ENCODE measurements at regions not wholly inside any gene's neighbourhood (a gene's known extent, or its start where the extent isn't known, plus 50 kb on each side); places are given as distances from the start of the nearest gene placed in this dataset.
A peak's percentile ranks its signal among the peaks of the same experiment; 100 is the strongest.
"Not testable (repeated sequence)": the region's sequence is repeated elsewhere in the genome, so short reads cannot be mapped to it uniquely, and the experiment has no call there.

DNA sequence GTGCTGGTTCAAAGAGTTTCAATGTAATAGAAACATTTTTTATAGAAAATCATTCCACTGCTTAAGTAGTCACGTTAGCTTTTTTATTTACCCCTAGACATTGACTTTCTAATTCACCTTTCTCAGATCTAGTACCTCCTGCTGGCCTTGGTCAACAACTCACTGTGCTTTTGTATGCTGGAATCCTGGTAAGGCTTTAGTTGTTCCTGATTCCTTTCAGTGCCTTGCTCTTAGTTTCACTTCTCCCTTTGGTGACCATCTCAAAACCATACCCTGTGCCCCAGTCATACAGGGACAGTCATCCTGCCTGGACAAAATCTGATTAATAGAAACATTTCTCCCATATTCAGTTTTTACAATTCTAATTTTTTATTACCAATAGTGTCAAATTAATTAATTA is 130.2 kb downstream of the GPR37 start:
- DNase-seq: no peak

DNA sequence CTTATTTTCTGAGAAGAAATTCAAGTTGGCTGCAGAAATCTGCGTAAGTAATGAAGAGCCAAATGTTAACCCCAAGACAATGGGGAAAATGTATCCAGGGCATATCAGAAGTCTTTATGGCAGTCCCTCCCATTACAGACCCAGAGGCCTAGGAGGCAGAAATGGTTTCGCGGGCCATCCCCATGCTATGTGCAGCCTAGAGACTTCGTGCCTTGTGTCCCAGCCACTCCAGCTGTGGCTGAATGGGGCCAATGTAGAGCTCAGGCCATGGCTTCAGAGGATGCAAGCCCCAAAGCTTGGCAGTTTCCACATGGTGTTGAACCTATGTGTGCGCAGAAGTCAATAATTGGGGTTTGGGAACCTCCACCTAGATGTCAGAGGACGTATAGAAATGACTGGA is 131.9 kb downstream of the GPR37 start:
- no peak for DNase-seq

DNA sequence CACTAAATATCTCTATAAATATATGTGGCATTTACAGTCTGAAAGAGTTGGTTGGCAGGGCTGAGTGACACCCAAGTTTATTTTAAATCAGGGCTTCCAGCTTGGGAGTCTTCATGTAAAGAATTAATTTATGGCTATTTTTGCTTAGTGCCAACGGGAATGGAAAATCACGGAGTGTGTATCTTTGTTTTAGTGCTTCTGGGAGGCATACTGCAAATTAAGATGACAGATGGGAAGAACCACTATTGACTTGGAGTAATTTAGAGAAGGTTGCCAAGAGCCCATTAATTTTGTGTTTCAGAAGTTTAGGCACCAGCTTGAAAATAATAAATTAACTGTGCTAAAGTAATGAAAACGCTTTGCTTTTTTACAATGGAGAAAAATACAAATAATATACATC is 135.2 kb downstream of the GPR37 start:
- DNase-seq: peak in 1 of 14 donors; percentile 13

DNA sequence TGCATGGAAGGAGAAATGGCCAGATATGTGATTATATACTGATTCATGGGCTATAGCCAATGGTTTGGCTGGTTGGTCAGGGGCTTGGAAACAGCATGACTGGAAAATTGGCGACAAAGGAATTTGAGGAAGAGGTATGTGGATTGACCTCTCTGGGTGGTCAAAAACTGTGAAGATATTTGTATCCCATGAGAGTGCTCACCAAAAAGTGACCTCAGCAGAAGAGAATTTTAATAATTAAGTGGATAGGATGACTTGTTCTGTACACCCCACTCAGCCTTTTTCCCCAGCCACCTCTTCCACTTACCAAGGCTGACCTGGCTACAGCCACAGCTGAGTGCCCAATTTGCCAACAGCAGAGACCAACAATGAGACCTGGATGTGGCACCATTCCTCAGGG is 146.7 kb downstream of the GPR37 start:
- no peak for DNase-seq

DNA sequence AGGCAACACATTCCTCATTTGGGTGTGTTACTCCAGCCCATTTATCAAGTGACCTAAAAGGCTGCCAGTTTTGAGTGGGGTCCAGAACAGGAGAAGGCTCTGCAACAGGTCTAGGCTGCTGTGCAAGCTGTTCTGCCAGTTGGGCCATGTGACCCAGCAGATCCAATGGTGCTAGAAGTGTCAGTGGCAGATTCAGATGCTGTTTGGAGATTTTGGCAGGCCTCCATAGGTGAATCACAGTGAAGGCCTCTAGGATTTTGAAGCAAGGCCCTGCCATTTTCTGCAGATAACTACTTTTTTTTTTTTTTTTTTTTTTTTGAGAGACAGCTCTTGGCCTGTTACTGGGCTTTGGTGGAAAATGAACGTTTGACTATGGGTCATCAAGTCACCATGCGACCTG is 147.5 kb downstream of the GPR37 start:
- DNase-seq: not testable (repeated sequence)

DNA sequence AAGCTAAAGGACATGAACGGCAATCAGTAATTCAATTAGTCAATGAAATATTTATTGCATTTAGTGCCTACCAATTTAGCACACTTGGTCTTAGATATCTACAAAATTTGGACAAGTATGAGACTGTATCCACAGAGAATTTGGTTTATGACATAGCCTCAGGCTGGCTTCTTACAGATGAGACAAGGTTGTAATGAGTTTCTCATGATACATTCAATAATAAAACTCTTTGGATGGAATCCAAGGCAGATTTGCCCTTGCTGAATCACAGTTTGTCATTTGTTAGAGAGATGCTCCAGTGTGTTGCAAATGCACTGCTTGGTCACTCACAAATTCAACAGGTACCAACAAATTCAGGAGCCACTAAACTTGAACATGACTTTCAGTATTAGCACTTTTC is 162.5 kb downstream of the GPR37 start:
- no peak for DNase-seq

DNA sequence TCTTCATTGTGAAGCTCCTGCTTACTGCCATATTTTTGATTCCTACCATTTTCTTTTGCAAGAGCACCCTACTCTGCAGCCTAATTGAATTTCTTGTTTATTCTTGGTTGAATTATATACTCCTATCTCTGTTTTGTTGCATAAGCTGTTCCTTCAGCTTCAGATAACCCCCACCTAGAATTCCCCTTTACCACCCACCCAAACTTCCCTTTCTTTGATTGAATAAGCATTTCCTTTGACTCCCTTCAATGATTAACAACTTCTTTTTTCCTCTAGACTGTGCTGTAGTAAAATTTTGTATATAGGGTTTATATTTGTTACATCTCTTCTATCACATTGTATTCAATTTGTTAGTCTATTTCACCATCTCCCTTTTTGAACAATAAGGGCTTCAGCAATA is 168.1 kb downstream of the GPR37 start:
- DNase-seq: no peak

DNA sequence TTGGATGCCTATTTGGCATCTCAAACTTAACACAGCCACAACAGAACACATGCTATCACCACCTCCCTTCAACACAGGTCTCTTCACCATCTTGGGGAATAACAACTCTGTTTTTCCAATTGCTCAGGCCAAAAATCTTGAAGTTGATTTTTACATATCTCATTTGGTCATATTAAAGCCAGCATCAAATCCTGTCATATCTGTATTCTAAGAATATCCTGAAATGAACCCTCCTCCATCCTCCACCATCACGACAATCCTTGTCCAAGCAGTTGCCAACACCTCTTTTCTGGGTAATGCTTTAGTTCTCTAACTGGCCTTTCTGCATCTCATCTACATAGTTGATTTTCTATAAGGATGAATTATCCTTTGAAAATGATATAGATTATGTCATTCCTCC is 168.7 kb downstream of the GPR37 start:
- DNase-seq: no peak

DNA sequence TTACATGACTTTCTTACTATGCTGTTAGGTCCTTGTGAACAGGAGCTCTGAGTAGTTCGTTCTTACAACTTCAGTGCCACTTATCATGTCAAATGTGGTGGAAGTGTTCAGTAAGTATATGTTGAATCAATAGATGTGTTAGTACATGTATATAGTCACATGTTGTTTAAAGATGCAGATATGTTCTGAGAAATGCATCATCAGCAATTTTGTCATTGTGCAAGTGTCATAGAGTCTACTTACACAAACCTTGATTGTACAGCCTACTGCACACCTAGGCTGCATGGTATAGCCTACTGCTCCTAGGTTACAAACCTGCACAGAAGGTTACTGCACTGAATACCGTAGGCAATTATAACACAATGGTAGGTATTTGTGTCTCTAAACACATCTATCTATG is 174.8 kb downstream of the GPR37 start:
- no peak for DNase-seq

DNA sequence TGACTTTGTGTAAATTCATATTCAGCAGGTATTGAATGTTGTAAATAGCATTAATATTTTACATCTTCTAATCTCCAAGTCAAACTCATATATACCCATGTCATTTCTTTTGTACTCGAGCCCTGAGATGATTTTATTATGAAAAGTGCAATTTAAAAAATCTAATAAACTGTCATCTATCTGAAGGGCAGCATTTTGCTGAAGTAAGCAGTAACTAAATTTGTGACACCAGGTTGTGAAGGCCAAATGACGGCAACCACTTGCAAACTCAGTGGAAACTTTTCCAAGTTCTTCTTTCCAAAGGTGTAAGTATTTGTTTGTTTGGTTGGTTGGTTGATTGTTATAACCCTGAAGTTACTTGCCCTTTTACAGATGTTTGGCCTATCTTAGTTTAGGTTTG is 188.3 kb downstream of the GPR37 start:
- DNase-seq: no peak

DNA sequence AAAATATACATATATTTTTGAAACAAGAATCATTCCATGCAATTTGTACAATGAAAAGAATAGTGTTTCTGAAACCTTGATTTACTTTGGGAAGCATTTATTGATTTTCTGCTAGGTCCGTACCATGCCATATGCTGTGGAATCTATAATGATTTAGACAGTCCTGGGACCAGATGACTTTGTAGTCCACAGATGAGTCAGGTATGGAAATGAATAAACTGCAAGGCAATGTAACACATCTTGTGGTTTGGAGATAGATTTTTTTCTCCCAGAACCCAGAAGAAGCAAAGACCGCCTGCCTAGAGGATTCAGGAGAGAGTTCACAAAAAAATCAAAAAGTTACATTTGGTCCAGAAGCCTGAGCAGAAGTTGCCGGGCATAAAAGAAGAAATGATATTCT is 190.4 kb downstream of the GPR37 start:
- no peak for DNase-seq

DNA sequence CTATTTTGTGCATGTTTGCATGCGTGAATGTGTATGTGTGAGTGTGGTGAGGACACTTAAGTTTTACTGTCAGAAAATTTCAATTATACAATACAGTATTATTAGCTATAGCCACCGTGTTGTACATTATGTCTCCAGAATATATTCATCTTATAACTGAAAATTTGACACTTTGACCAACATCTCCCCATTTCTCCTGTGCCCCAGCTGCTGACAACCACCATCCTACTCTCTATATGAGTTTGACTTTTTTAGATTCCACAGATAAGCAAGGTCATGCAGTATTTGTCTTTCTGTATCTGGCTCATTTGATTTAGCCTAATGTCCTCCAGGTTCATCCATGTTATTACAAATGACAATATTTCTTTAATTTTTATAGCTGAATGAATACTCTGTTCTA is 195.0 kb downstream of the GPR37 start:
- DNase-seq: no peak

DNA sequence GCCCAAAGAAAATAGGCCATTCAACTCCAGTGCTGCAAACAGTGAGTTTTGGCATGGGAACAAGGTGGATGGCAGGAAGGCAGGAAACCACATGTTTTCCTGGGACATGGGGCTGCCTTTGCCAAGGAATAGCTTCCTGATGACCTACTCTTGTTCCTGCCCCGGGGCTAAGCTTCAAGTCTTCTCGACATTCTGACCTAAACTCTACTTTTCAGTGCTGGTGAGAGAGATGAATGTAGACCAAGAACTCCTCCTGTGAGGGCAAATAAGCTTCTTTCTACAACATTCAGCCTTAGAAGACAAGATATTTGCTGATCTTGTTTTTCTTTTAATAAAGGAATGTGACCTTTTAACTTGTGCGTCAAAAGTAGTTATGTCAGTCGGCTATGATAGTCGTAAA is 199.0 kb downstream of the GPR37 start:
- peak in 4 of 14 donors; percentile 1 to 55 (median 5) for DNase-seq

DNA sequence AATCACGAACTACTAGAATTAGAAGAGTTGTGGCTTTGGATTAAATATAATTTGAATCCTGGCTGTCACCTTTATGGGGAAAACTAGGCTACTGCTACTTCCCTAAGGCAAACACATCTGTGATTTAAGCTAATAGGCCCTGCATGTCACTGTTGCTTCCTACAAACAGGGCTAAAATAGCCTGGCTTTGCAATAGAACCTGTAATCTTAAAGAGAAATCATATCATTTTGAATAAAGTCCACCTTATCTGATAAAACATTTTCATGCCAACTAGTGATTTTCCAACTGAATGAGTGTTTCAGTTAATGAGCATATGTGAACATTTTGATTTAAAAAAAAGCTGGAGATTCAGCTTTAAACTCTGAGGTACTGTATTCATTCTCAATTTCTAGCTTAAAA is 208.0 kb downstream of the GPR37 start:
- no peak for DNase-seq

DNA sequence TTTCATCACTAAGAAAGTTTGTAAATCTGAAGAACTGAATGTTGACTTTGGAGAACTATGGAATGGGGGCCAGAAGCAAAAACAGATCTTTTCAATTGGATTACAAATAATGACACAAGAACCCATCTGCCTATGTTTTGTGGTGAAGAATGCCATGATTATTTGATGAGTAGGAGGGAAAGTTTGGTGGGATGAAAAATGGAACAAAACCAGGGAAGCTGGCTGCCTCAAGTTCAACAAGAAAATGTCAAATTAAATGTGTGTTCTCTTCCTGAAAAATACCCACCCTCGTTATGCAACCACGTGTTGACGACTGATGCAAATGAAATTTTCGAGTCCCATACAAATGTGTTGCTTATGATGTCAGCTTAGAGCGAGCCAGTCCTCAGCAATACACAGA is 208.5 kb downstream of the GPR37 start:
- no peak for DNase-seq

DNA sequence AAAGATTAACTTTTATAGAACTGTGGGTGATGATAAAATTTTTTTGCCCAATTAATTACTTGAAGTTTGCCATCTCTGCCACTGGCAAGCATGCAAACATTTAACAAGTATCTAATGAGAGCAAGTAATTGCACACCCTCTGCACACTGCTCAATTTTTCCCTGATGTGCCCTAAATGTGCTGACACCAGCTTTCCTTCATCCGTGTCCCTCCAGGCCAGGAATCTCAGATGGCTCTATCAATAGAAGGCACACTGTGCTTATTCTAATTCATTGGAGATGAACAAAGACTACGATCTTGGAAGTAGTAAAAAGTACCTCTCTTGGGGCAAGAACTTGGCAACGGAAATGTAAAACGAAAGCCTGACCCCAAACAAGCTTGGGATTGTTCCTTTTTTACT is 212.1 kb downstream of the GPR37 start:
- no peak for DNase-seq

DNA sequence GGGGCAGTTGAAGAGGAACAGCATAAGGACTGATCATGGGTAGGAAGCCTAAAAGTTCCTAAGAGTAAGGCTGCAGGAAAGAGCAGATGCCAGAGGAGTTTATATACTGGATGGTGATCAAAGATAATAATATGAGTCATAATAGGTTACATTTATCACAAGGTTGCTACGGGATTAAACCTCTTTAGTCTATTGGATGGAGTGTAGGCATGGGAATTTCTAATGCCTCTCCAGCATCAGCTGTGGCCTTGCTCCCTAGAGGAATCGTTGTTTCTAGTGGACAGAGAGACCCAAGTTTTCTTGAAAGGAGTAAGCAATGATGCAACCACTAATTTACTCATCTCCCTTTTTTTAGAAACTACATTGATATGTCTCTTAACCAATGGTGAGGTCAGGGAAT is 213.4 kb downstream of the GPR37 start:
- DNase-seq: no peak

DNA sequence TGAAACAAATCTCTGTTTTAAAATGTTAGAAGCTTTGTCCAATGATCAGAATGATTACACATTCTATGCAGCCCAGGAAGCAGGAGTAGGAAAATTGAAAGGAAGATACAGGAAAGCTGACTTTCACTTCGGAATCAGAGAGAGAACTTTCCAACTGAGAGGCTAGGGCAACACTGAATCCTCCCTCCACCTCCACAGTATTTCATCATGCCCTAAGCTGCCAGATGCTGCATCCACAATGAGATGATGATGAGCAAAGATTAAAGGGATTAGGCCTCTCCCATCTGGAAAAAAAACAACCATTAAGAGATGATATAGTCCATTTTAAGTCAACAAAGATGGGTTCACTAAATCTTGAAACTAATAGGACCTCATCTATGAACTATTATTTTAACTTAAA is 215.6 kb downstream of the GPR37 start:
- no peak for DNase-seq

DNA sequence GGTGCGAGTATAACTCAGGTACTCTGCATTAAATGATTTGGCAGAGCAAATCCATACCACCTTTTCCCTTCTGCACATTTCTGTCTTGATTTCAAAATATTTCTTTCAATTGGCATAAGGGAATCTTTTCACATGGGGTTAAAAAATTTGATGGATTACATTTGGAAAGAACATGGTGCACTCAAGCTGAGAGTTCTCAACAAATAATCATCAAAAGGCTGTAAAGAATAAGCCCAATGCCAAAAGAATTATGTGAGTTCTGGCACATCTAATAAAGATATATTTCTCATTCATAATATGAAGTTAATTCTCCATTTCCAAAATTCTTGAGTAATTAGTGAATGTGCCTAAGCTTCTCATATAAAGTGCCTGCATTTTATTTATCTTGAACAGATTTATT is 223.1 kb downstream of the GPR37 start:
- DNase-seq: no peak

DNA sequence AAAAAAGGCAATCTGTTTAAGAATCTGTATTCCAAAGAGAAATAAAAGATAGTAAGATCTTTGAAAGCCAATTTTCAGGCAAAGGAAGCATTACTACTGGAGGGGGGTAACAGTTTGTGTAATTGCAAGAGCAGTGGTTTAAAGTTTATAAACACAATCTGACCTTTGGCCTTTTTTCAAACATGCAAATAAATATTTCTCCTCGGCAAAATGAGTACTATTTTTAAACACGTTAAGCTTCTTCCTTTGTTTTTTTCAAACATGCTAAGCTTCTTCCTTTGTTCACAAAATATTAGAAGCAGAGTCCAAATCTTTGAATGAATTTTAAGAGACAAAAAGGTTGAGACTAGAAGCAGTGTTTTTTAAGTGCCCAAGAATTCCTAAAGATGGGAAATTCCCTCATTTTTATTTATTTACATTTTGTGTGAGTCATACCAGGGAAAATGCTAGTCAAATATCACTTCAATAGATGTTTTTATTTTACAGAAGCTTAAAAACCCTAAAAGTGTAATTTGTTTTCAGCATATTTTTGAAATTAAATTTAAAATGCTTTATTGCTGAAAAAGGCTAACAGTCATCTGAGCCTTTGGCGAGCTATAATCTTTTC is 229.3 kb downstream of the GPR37 start:
- no peak for DNase-seq

DNA sequence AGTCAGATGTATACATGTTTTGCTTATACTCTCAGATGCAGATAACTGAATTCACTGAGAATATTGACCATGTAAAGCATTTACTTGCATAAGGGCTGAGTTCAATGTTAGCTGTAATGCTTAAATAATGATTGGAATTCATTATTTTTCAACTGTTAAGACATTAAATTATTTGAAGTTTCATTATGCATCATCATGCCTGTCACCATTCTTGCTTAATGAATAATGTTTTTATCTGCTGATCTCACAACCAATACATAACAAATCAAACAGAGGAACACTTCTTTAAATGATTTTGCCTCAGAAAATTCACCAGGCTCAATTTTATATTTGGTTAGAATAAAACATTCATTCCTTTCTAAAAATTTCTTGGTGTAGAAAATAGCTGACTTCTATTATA is 233.4 kb downstream of the GPR37 start:
- no peak for DNase-seq

DNA sequence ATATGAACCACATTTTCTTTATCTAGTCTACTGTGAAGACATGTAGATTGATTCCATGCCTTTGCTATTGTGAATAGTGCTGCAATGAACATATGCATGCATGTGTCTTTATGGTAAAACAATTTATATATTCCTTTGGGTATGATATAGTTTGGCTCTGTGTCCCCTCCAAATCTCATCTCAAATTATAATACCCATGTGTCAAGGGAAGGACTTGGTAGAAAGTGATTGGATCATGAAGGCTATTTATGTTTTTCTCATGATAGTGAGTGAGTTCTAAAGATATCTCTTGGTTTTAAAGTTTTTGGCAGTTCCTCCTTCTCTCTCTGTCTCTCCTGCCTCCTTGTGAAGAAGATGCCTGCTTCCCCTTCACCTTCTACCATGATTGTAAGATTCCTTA is 248.7 kb downstream of the GPR37 start:
- DNase-seq: no peak

DNA sequence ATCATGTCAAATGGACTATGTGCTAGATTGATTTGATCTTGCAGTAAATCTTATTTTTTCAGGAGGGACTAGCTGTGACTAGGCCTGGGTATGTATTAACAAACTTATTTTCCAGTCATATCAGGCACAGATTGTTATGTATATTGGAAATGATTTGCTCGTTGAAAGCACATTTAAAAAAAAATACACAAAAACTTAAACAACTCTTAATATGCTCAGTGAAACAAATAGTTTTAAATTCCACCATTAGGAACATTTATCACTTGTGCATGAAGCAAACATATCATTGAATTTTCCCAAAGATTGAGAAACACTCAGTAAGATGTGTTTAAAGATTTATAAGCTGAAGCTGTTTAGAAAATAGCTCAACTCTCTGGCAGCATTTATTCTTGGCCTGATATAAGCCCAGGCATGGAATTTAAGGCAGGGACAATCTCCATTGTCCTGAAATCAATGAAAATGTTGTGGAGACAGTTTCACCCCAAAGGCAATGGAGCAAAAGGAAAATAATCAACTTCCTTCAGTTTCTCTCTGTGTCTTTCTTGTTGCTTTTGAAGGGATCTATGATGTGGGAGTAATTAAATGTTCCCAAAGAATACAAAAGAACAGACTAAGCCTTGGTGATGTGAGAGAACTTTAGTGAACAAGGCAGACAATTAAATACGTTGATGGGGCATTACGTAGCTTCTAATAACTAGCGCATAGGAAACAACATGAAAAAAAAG is 250.3 kb downstream of the GPR37 start:
- no peak for DNase-seq

DNA sequence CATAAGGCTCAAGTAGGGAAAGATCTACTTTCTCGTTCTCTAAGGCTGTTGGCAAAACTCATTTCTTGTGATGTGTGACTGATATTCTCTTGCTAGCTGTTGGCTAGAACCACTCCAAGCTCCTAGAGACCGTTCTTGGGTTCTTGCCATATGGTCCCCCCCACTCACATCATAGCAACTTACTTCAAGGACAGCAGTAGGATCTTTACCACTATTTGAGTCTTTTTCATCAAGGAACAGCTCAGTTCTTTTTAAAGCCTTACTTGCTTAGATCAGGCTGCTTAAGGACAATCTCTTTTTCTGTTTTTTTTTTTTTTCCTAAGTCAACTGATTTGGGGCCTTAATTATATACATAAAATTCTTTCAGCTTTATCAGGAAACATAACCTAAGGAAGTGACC is 251.1 kb downstream of the GPR37 start:
- no peak for DNase-seq

DNA sequence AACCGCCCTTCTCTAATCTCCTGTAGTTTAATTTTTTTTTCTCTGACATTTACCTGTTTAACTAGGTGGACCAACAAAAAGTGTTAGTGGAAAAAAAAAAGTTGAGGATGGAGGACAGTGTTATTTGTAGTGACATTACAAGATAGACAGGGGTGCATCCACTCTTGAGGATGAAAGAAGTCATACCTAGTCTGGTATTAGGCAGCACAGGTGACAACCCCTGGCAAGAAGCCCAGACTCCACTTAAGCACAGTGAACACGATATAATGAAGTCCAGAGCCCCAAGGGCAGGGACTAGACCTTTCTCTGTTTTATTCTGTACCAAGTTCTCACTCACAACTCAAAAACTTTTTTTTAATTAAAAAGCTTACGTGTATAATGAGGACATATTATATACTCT is 268.4 kb downstream of the GPR37 start:
- no peak for DNase-seq
